Suprapubic skin (tissue), 4 donors: ENCODE measurements at regions not wholly inside any gene's neighbourhood (a gene's known extent, or its start where the extent isn't known, plus 50 kb on each side); places are given as distances from the start of the nearest gene placed in this dataset.

Experiments
- DNase-seq, 2 donors: peaks; one replicate each; pipeline ENCODE4 v3.0.0-alpha.2; 2019; ENCODE audit warnings: low spot score in 2 of 2
- H3K27ac ChIP-seq: fragments of 200-600 bp; sonication (generic); one replicate; pipeline ENCODE4 v1.5.1; 2019
- H3K27me3 ChIP-seq: fragments of 200-600 bp; sonication (generic); one replicate; pipeline ENCODE4 v1.5.1; 2019
- H3K36me3 ChIP-seq: fragments of 200-600 bp; sonication (generic); one replicate; pipeline ENCODE4 v1.5.1; 2019
- H3K4me1 ChIP-seq: fragments of 200-600 bp; sonication (generic); one replicate; pipeline ENCODE4 v1.5.1; 2019
- H3K4me3 ChIP-seq: fragments of 200-600 bp; sonication (generic); one replicate; pipeline ENCODE4 v1.5.1; 2019; ENCODE audit warnings: mild to moderate bottlenecking
- H3K9me3 ChIP-seq: fragments of 200-600 bp; sonication (generic); one replicate; pipeline ENCODE4 v1.5.1; 2019
- EP300 ChIP-seq: sonication (generic); formaldehyde crosslinking; IDR thresholded peaks from one replicate; pipeline ENCODE4 v1.6.1; 2017; ENCODE audit warnings: antibody characterized with exemption
- POLR2A ChIP-seq, 2 donors: fragments of 450-650 bp; IDR thresholded peaks; one replicate each; pipeline ENCODE4 v1.6.1; 2017; ENCODE audit warnings: antibody characterized with exemption in 2 of 2, mild to moderate bottlenecking in 2 of 2, moderate library complexity in 2 of 2
- POLR2AphosphoS5 ChIP-seq, 3 donors: sonication (generic); formaldehyde crosslinking; IDR thresholded peaks; one replicate each; pipeline ENCODE4 v1.6.1; 2017; ENCODE audit warnings: antibody characterized with exemption in 3 of 3
- WGBS: methylation state at CpG from one replicate; pipeline ENCODE4 v1.1.5; 2018; 5-methylcytosine and 5-hydroxymethylcytosine counted together
- TF ChIP-seq, protein P1 (sequence below), 2 donors: fragments of 200-600 bp in 1 of 2; fragments of 450-650 bp in 1 of 2; sonication (generic) in 1 of 2; IDR thresholded peaks; one replicate each; pipeline ENCODE4 v1.5.1; 2016 to 2019; ENCODE audit warnings: antibody characterized with exemption in 2 of 2, mild to moderate bottlenecking in 1 of 2, moderate library complexity in 1 of 2

DNA sequence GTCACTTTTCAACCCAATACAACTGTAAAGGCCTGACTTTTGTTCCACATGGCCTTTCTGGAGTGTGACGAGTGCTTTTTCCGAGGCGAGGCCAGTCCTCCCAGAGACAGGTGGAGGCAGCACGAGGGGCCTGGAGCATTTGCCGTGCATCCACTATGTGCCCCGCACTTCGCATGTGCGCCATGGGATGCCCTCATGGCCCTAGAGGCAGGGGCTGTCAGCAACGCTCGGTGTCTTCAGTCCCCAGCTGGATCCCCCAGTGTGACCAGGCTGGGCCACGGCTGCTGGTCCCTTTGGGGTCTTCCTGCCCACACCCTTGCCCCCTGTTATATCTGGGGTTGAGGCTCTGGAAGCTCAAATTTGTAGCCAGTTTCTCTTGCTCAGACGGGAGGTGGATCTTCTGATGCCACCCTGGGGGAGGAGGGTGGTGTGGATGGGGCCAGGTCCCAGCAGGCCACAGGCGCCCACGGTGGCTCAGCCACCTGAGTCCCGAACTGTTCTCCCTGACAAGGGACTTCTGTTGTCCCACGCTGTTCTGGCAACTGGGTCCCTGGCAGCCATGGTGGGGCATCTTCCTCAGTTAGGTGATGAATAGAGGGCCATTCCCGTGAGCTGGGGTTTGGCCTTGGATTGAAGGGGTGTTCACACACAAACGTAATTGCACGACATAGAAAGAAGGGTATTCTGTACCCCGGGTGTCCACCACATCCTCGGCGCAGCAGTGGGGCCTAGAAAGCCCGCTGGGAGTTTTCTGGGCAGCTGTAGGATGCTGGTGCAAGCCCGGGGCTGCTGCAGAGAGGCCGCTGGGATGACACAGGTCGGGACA, 100.9 kb downstream of the CTTN start:
- Histone ChIP-seq H3K27me3 (no peaks in the 10 kb centered on the region), H3K4me1 (no peaks in the 10 kb centered on the region), H3K4me3 (no peak overlapping the region), H3K27ac (no peak overlapping the region), H3K9me3 (no peaks in the 10 kb centered on the region), H3K36me3 (no peaks in the 10 kb centered on the region)
- TF ChIP-seq, protein P1, sequence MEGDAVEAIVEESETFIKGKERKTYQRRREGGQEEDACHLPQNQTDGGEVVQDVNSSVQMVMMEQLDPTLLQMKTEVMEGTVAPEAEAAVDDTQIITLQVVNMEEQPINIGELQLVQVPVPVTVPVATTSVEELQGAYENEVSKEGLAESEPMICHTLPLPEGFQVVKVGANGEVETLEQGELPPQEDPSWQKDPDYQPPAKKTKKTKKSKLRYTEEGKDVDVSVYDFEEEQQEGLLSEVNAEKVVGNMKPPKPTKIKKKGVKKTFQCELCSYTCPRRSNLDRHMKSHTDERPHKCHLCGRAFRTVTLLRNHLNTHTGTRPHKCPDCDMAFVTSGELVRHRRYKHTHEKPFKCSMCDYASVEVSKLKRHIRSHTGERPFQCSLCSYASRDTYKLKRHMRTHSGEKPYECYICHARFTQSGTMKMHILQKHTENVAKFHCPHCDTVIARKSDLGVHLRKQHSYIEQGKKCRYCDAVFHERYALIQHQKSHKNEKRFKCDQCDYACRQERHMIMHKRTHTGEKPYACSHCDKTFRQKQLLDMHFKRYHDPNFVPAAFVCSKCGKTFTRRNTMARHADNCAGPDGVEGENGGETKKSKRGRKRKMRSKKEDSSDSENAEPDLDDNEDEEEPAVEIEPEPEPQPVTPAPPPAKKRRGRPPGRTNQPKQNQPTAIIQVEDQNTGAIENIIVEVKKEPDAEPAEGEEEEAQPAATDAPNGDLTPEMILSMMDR (IDR thresholded peaks at IDR 0.05) = no peak
- no peak for DNase-seq
- WGBS = 92% methylated on average over 24 of the region's 26 CpGs

- WGBS = 93% methylated on average over 25 of the region's 25 CpGs
- H3K4me3 ChIP-seq = no peak overlapping the region
- DNase-seq = no peak
- H3K36me3 ChIP-seq = no peaks in the 10 kb centered on the region
- no peak overlapping the region for H3K27ac ChIP-seq
- H3K4me1 ChIP-seq = no peaks in the 10 kb centered on the region
- H3K9me3 ChIP-seq = no peaks in the 10 kb centered on the region
- TF ChIP-seq POLR2AphosphoS5 (IDR thresholded peaks at IDR 0.05) (no peak), EP300 (no peak), POLR2A (IDR thresholded peaks at IDR 0.05) (no peak)
- TF ChIP-seq, protein P1 (IDR thresholded peaks at IDR 0.05) = no peak
- H3K27me3 ChIP-seq = no peaks in the 10 kb centered on the region
Measured at GRCh38 chr11:70500076-70500847, 101.9 kb downstream of the CTTN start.

DNA sequence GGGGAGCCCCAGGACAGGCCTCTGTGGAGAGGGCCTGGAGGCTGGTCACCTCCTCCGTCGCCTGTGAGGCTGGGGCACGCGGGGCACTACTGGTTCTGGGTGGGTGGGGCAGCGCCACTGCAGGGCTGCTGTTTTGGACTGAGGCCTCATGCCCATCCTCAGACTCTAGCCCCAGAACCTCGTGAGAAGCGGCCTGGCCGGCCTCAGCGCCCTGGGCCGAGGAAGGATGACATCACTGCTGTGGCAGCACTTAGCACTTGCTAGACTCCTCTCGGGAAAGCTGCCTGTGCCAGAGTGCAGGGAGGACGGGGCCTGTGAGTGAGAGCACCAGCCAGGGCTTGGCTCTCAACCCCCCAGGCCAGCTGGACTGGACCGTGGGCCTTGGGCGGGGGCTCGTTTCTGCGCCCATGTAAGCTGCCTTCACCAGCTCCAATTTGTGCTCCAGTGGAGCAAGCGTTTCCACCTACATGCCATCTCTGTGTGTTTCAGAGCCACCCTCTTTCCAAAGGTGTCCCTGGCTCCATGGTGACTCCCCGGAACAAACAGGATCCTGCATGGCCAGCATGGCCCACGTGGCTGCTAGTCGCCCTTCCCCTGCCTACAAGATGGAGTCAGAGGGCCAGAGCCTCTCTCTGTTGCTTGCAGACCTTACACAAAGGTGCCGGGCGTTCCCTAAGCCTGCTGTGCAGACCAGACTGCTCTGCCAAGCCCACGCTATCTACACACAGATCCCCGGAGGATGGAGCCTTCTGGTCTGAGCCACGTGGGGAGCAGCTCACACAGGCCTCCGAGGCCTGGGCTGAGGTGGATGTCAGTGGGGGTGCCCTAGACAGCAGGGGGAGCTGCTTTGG, 102.9 kb downstream of the CTTN start:
- no peak overlapping the region for H3K27ac ChIP-seq
- H3K4me3 ChIP-seq = no peak overlapping the region
- WGBS = 59% methylated on average over 3 of the region's 26 CpGs
- TF ChIP-seq EP300 = no peak
- TF ChIP-seq POLR2A (IDR thresholded peaks at IDR 0.05) = no peak
- no peak for TF ChIP-seq POLR2AphosphoS5 (IDR thresholded peaks at IDR 0.05)
- TF ChIP-seq, protein P1 (IDR thresholded peaks at IDR 0.05) = no peak
- no peaks in the 10 kb centered on the region for H3K4me1 ChIP-seq
- DNase-seq = no peak
- no peaks in the 10 kb centered on the region for H3K27me3 ChIP-seq
- H3K36me3 ChIP-seq = no peaks in the 10 kb centered on the region
- no peaks in the 10 kb centered on the region for H3K9me3 ChIP-seq

- DNase-seq = no peak
- 78% methylated on average over 18 of the region's 18 CpGs for WGBS
- H3K27me3 ChIP-seq = no peaks in the 10 kb centered on the region
- TF ChIP-seq, protein P1 (IDR thresholded peaks at IDR 0.05) = no peak
- no peak for TF ChIP-seq POLR2A (IDR thresholded peaks at IDR 0.05)
- TF ChIP-seq POLR2AphosphoS5 (IDR thresholded peaks at IDR 0.05) = no peak
- TF ChIP-seq EP300 = no peak
- H3K9me3 ChIP-seq = no peaks in the 10 kb centered on the region
- H3K4me3 ChIP-seq = no peak overlapping the region
- no peaks in the 10 kb centered on the region for H3K4me1 ChIP-seq
- H3K27ac ChIP-seq = no peak overlapping the region
- H3K36me3 ChIP-seq = no peaks in the 10 kb centered on the region
Measured at GRCh38 chr11:70501933-70502540, 103.7 kb downstream of the CTTN start.
